ENCODE measurements at regions not wholly inside any gene's neighbourhood (a gene's known extent, or its start where the extent isn't known, plus 50 kb on each side); places are given as distances from the start of the nearest gene placed in this dataset.
"Not testable (repeated sequence)": the region's sequence is repeated elsewhere in the genome, so short reads cannot be mapped to it uniquely, and the experiment has no call there.

- no peak for TF ChIP-seq CTCF (IDR thresholded peaks at IDR 0.05; ENCODE audit: insufficient read depth, low read depth, low read length)
- DNase-seq (ENCODE audit: low read depth), result no peak
- Histone ChIP-seq H3K36me3 (ENCODE audit: control insufficient read depth, insufficient read depth, low read length) (no peaks in the 10 kb centered on the region), H3K4me3 (ENCODE audit: low read depth, low read length) (no peak overlapping the region), H3K27me3 (ENCODE audit: control insufficient read depth, insufficient read depth, low read length) (no peaks in the 10 kb centered on the region)
- POLR2A ChIA-PET, result no interaction called here
- CTCF ChIA-PET, result interaction anchor here (3.1 to 3.2 kb wide), 2 partner anchors 11 to 163 kb away, joined by 17 to 18 read pairs; no protein-coding TSS in a partner anchor
Observed at GRCh38 chr19:28631961-28632360, 581.0 kb downstream of the UQCRFS1 start.

GRCh38 chr19:28627669-28628068 is 585.3 kb downstream of the UQCRFS1 start:
- H3K27me3 ChIP-seq (ENCODE audit: control insufficient read depth, insufficient read depth, low read length), result no peaks in the 10 kb centered on the region
- no peak for TF ChIP-seq CTCF (IDR thresholded peaks at IDR 0.05; ENCODE audit: insufficient read depth, low read depth, low read length)
- no peak overlapping the region for H3K4me3 ChIP-seq (ENCODE audit: low read depth, low read length)
- CTCF ChIA-PET, result no interaction called here
- DNase-seq (ENCODE audit: low read depth), result no peak
- POLR2A ChIA-PET, result no interaction called here
- H3K36me3 ChIP-seq (ENCODE audit: control insufficient read depth, insufficient read depth, low read length), result no peaks in the 10 kb centered on the region

GRCh38 chr19:28626407-28626806 is 586.5 kb downstream of the UQCRFS1 start:
- H3K27me3 ChIP-seq (ENCODE audit: control insufficient read depth, insufficient read depth, low read length); H3K4me3 ChIP-seq (ENCODE audit: low read depth, low read length); DNase-seq (ENCODE audit: low read depth); CTCF ChIA-PET; H3K36me3 ChIP-seq (ENCODE audit: control insufficient read depth, insufficient read depth, low read length); POLR2A ChIA-PET: not testable (repeated sequence)

- Histone ChIP-seq H3K27me3 (ENCODE audit: control insufficient read depth, insufficient read depth, low read length) (no peaks in the 10 kb centered on the region), H3K4me3 (ENCODE audit: low read depth, low read length) (no peak overlapping the region), H3K36me3 (ENCODE audit: control insufficient read depth, insufficient read depth, low read length) (no peaks in the 10 kb centered on the region)
- TF ChIP-seq CTCF (IDR thresholded peaks at IDR 0.05; ENCODE audit: insufficient read depth, low read depth, low read length), result no peak
- ChIA-PET CTCF (interaction anchor here (5.0 kb wide), 1 partner anchor 13 kb away, joined by 18 read pairs; no protein-coding TSS in a partner anchor), POLR2A (no interaction called here)
- no peak for DNase-seq (ENCODE audit: low read depth)
Observed at GRCh38 chr19:28619816-28620429, 593.0 kb downstream of the UQCRFS1 start.

GRCh38 chr19:28618504-28618903 is 594.4 kb downstream of the UQCRFS1 start:
- CTCF ChIA-PET, result interaction anchor here (5.0 kb wide), 1 partner anchor 14 kb away, joined by 18 read pairs; no protein-coding TSS in a partner anchor
- no peaks in the 10 kb centered on the region for H3K36me3 ChIP-seq (ENCODE audit: control insufficient read depth, insufficient read depth, low read length)
- POLR2A ChIA-PET, result no interaction called here

More at GRCh38 chr19:28618504-28618903, 594.4 kb downstream of the UQCRFS1 start:
- TF ChIP-seq CTCF (IDR thresholded peaks at IDR 0.05; ENCODE audit: insufficient read depth, low read depth, low read length), result no peak
- no peak overlapping the region for H3K4me3 ChIP-seq (ENCODE audit: low read depth, low read length)
- no peak for DNase-seq (ENCODE audit: low read depth)
- no peaks in the 10 kb centered on the region for H3K27me3 ChIP-seq (ENCODE audit: control insufficient read depth, insufficient read depth, low read length)

All from BJ (cell line).